T-helper 2 cell treated with Interferon-gamma antibody and Interleukin-4, amounts not matched to agents 5 μg/mL and 100 μg/mL, for 36 hours (primary cell): ENCODE measurements at regions not wholly inside any gene's neighbourhood (a gene's known extent, or its start where the extent isn't known, plus 50 kb on each side); places are given as distances from the start of the nearest gene placed in this dataset.
"Not testable (repeated sequence)": the region's sequence is repeated elsewhere in the genome, so short reads cannot be mapped to it uniquely, and the experiment has no call there.

ENCODE experiments used
- DNase-seq: peaks from one replicate; pipeline ENCODE4 v3.0.0; 2021; ENCODE audit warnings: low spot score
- H3K27ac Mint-ChIP-seq: one replicate; pipeline ENCODE4 v1.8.0; 2021; ENCODE audit warnings: mild to moderate bottlenecking, mixed read lengths
- H3K27me3 Mint-ChIP-seq: one replicate; pipeline ENCODE4 v1.8.0; 2021; ENCODE audit warnings: low read depth, mixed read lengths
- H3K36me3 Mint-ChIP-seq: one replicate; pipeline ENCODE4 v1.8.0; 2021; ENCODE audit warnings: low read depth, mixed read lengths
- H3K4me1 Mint-ChIP-seq: one replicate; pipeline ENCODE4 v1.8.0; 2021; ENCODE audit warnings: low read depth, mixed read lengths
- H3K4me3 Mint-ChIP-seq: one replicate; pipeline ENCODE4 v1.8.0; 2022; ENCODE audit warnings: mild to moderate bottlenecking, moderate library complexity, mixed read lengths
- H3K9me3 Mint-ChIP-seq: one replicate; pipeline ENCODE4 v1.8.0; 2021; ENCODE audit warnings: mixed read lengths

- DNase-seq, result no peak
- Mint-ChIP-seq H3K27me3 (no peaks in the 10 kb centered on the region), H3K4me3 (no peak overlapping the region), H3K9me3 (no peaks in the 10 kb centered on the region), H3K27ac (no peak overlapping the region), H3K36me3 (no peaks in the 10 kb centered on the region), H3K4me1 (peaks cover 17% of the 10 kb centered on the region)
Observed at GRCh38 chr3:112765531-112765930, 81.1 kb downstream of the CD200R1L start.

GRCh38 chr3:112763258-112763657, 83.4 kb downstream of the CD200R1L start:
- no peak overlapping the region for H3K27ac Mint-ChIP-seq
- H3K4me3 Mint-ChIP-seq, result no peak overlapping the region
- no peaks in the 10 kb centered on the region for H3K36me3 Mint-ChIP-seq
- peaks cover 6% of the 10 kb centered on the region for H3K4me1 Mint-ChIP-seq
- no peaks in the 10 kb centered on the region for H3K27me3 Mint-ChIP-seq
- no peak for DNase-seq
- peaks cover 4% of the 10 kb centered on the region for H3K9me3 Mint-ChIP-seq

GRCh38 chr3:112761062-112761638, 85.5 kb downstream of the CD200R1L start:
- no peak for DNase-seq
- Mint-ChIP-seq H3K36me3 (peaks cover 2% of the 10 kb centered on the region), H3K4me1 (peaks cover 6% of the 10 kb centered on the region), H3K27ac (no peak overlapping the region), H3K9me3 (peaks cover 20% of the 10 kb centered on the region), H3K4me3 (no peak overlapping the region), H3K27me3 (no peaks in the 10 kb centered on the region)

GRCh38 chr3:112759681-112760080, 87.0 kb downstream of the CD200R1L start:
- Mint-ChIP-seq H3K4me1 (peaks cover 6% of the 10 kb centered on the region), H3K27me3 (no peaks in the 10 kb centered on the region), H3K27ac (no peak overlapping the region), H3K36me3 (peaks cover 2% of the 10 kb centered on the region), H3K9me3 (peaks cover 29% of the 10 kb centered on the region), H3K4me3 (no peak overlapping the region)
- no peak for DNase-seq

- H3K4me3 Mint-ChIP-seq, result no peak overlapping the region
- peaks cover 29% of the 10 kb centered on the region for H3K9me3 Mint-ChIP-seq
- no peak overlapping the region for H3K27ac Mint-ChIP-seq
- no peaks in the 10 kb centered on the region for H3K27me3 Mint-ChIP-seq
- peaks cover 6% of the 10 kb centered on the region for H3K4me1 Mint-ChIP-seq
- no peak for DNase-seq
- peaks cover 4% of the 10 kb centered on the region for H3K36me3 Mint-ChIP-seq
Observed at GRCh38 chr3:112759210-112759609, 87.5 kb downstream of the CD200R1L start.

GRCh38 chr3:112757197-112757596, 89.5 kb downstream of the CD200R1L start:
- Mint-ChIP-seq H3K4me1 (peaks cover 6% of the 10 kb centered on the region), H3K27me3 (no peaks in the 10 kb centered on the region), H3K9me3 (peaks cover 29% of the 10 kb centered on the region), H3K4me3 (no peak overlapping the region), H3K36me3 (peaks cover 4% of the 10 kb centered on the region), H3K27ac (no peak overlapping the region)
- DNase-seq, result no peak

GRCh38 chr3:112755845-112756613, 90.6 kb downstream of the CD200R1L start:
- Mint-ChIP-seq H3K36me3 (peaks cover 4% of the 10 kb centered on the region), H3K9me3 (peaks cover 29% of the 10 kb centered on the region), H3K27ac (no peak overlapping the region), H3K27me3 (peaks cover 8% of the 10 kb centered on the region), H3K4me1 (no peaks in the 10 kb centered on the region), H3K4me3 (no peak overlapping the region)
- DNase-seq, result no peak

- H3K4me3 Mint-ChIP-seq, H3K36me3 Mint-ChIP-seq, H3K27me3 Mint-ChIP-seq, H3K27ac Mint-ChIP-seq, DNase-seq, H3K4me1 Mint-ChIP-seq: not testable (repeated sequence)
- peaks cover 29% of the 10 kb centered on the region for H3K9me3 Mint-ChIP-seq
Observed at GRCh38 chr3:112755046-112755445, 91.6 kb downstream of the CD200R1L start.

- H3K27ac Mint-ChIP-seq, result no peak overlapping the region
- H3K9me3 Mint-ChIP-seq, result peaks cover 18% of the 10 kb centered on the region
Observed at GRCh38 chr3:112751564-112752512, 94.8 kb downstream of the CD200R1L start.

GRCh38 chr3:112751061-112751460, 95.6 kb downstream of the CD200R1L start:
- peaks cover 11% of the 10 kb centered on the region for H3K4me1 Mint-ChIP-seq

More at GRCh38 chr3:112751564-112752512, 94.8 kb downstream of the CD200R1L start:
- peaks cover 11% of the 10 kb centered on the region for H3K4me1 Mint-ChIP-seq
- no peak for DNase-seq
- no peak overlapping the region for H3K4me3 Mint-ChIP-seq
- H3K27me3 Mint-ChIP-seq, result peaks cover 8% of the 10 kb centered on the region
- H3K36me3 Mint-ChIP-seq, result peaks cover 4% of the 10 kb centered on the region

GRCh38 chr3:112747624-112748023, 99.0 kb downstream of the CD200R1L start:
- DNase-seq, result no peak
- no peak overlapping the region for H3K27ac Mint-ChIP-seq

More at GRCh38 chr3:112751061-112751460, 95.6 kb downstream of the CD200R1L start:
- Mint-ChIP-seq H3K4me3 (no peak overlapping the region), H3K36me3 (peaks cover 1% of the 10 kb centered on the region), H3K27ac (no peak overlapping the region), H3K9me3 (peaks cover 10% of the 10 kb centered on the region), H3K27me3 (peaks cover 8% of the 10 kb centered on the region)
- DNase-seq, result no peak

GRCh38 chr3:112746675-112747280, 99.9 kb downstream of the CD200R1L start:
- Mint-ChIP-seq H3K4me3 (no peak overlapping the region), H3K4me1 (peaks cover 24% of the 10 kb centered on the region), H3K9me3 (peaks cover 3% of the 10 kb centered on the region), H3K36me3 (no peaks in the 10 kb centered on the region), H3K27ac (no peak overlapping the region), H3K27me3 (peaks cover 4% of the 10 kb centered on the region)
- DNase-seq, result no peak

More at GRCh38 chr3:112747624-112748023, 99.0 kb downstream of the CD200R1L start:
- Mint-ChIP-seq H3K27me3 (peaks cover 8% of the 10 kb centered on the region), H3K4me1 (peaks cover 22% of the 10 kb centered on the region), H3K36me3 (no peaks in the 10 kb centered on the region), H3K9me3 (peaks cover 3% of the 10 kb centered on the region), H3K4me3 (no peak overlapping the region)

GRCh38 chr3:112745567-112746248, 101.0 kb downstream of the CD200R1L start:
- Mint-ChIP-seq H3K4me1 (peaks cover 35% of the 10 kb centered on the region), H3K4me3 (no peak overlapping the region), H3K27me3 (no peaks in the 10 kb centered on the region), H3K9me3 (peaks cover 3% of the 10 kb centered on the region), H3K27ac (no peak overlapping the region), H3K36me3 (no peaks in the 10 kb centered on the region)
- no peak for DNase-seq
